CD4-positive, alpha-beta T cell (primary cell): ENCODE measurements at regions not wholly inside any gene's neighbourhood (a gene's known extent, or its start where the extent isn't known, plus 50 kb on each side); places are given as distances from the start of the nearest gene placed in this dataset.

Source experiments
- ATAC-seq: fragments of 200-7000 bp; cut with Tn5 transposase; one replicate; pipeline ENCODE4 v1.10.0; 2022; ENCODE audit warnings: mild to moderate bottlenecking; ENCODE audit not compliant: poor library complexity
- CTCF ChIA-PET: fragments of 350-600 bp; sonication (Branson Sonifier 250); formaldehyde crosslinking; loops from one replicate; lab custom pipeline; 2021; ENCODE audit warnings: antibody characterized with exemption, inconsistent platforms; lab: Charles Lee
- POLR2A ChIA-PET: fragments of 350-600 bp; sonication (Branson Sonifier 250); formaldehyde crosslinking; loops from one replicate; lab custom pipeline; 2021; ENCODE audit warnings: antibody characterized with exemption, inconsistent platforms; lab: Charles Lee
- DNase-seq, 14 experiments: peaks; one replicate each; pipeline ENCODE4 v3.0.0-alpha.2; 2013 to 2020; ENCODE audit warnings: mixed read lengths in 2 of 14
- H3K27ac ChIP-seq, 2 donors: one replicate each; pipeline versions ENCODE4 v1.5.1 to v1.7.0; 2013; ENCODE audit warnings: low read length in 2 of 2, low read depth in 1 of 2, mild to moderate bottlenecking in 1 of 2
- H3K27me3 ChIP-seq, 2 experiments: 1 replicate in 1 of 2; 2 replicates in 1 of 2; pipeline versions ENCODE4 v1.6.1 to v1.7.0; 2013; ENCODE audit warnings: low read length in 2 of 2, control low read depth in 1 of 2, mild to moderate bottlenecking in 1 of 2, moderate library complexity in 1 of 2; ENCODE audit not compliant: insufficient read depth in 2 of 2, control insufficient read depth in 1 of 2
- H3K36me3 ChIP-seq: one replicate; pipeline ENCODE4 v1.6.1; 2013; ENCODE audit warnings: low read length, control low read depth; ENCODE audit not compliant: insufficient read depth
- H3K4me1 ChIP-seq: one replicate; pipeline ENCODE4 v1.6.1; 2013; ENCODE audit warnings: low read length, control low read depth; ENCODE audit not compliant: insufficient read depth
- H3K4me3 ChIP-seq: one replicate; pipeline ENCODE4 v1.5.1; 2013; ENCODE audit warnings: mild to moderate bottlenecking, low read length, moderate library complexity
- H3K9me3 ChIP-seq, 2 experiments: 1 replicate in 1 of 2; 2 replicates in 1 of 2; pipeline versions ENCODE4 v1.6.1 to v1.7.0; 2013; ENCODE audit warnings: low read length in 2 of 2, mild to moderate bottlenecking in 2 of 2, control low read depth in 1 of 2, moderate library complexity in 1 of 2; ENCODE audit not compliant: control insufficient read depth in 1 of 2, insufficient read depth in 1 of 2
- H3K27ac Mint-ChIP-seq: one replicate; pipeline ENCODE4 v1.8.0; 2020; ENCODE audit warnings: mixed read lengths
- H3K27me3 Mint-ChIP-seq: one replicate; pipeline ENCODE4 v1.8.0; 2021; ENCODE audit warnings: mixed read lengths
- H3K36me3 Mint-ChIP-seq: one replicate; pipeline ENCODE4 v1.8.0; 2021; ENCODE audit warnings: low read depth, mixed read lengths
- H3K4me1 Mint-ChIP-seq: one replicate; pipeline ENCODE4 v1.8.0; 2021; ENCODE audit warnings: low read depth, mixed read lengths
- H3K4me3 Mint-ChIP-seq: one replicate; pipeline ENCODE4 v1.8.0; 2020; ENCODE audit warnings: mild to moderate bottlenecking, mixed read lengths
- H3K9me3 Mint-ChIP-seq: one replicate; pipeline ENCODE4 v1.8.0; 2020; ENCODE audit warnings: mixed read lengths
- CTCF ChIP-seq: fragments of 200-600 bp; IDR thresholded peaks from one replicate; pipeline ENCODE4 v1.8.0; 2022; ENCODE audit warnings: antibody characterized with exemption, mild to moderate bottlenecking
- intact Hi-C, 2 experiments: fragments of 100-400 bp; cut with DNase I in 1 of 2; cut with micrococcal nuclease in 1 of 2; formaldehyde crosslinking; loops; one replicate each; pipeline versions ENCODE4 v1.15.1 to v1.9.0; 2023 to 2025; cut with DNase I, micrococcal nuclease

- Mint-ChIP-seq H3K27me3 (no peaks in the 10 kb centered on the region), H3K4me3 (no peak overlapping the region), H3K9me3 (peaks cover 3% of the 10 kb centered on the region), H3K36me3 (no peaks in the 10 kb centered on the region), H3K4me1 (no peaks in the 10 kb centered on the region), H3K27ac (no peak overlapping the region)
- Histone ChIP-seq H3K4me1 (no peaks in the 10 kb centered on the region), H3K36me3 (no peaks in the 10 kb centered on the region), H3K9me3 (peaks cover 0 to 4% of the 10 kb centered on the region in 2 experiments), H3K4me3 (no peak overlapping the region), H3K27me3 (no peaks in the 10 kb centered on the region), H3K27ac (no peak overlapping the region)
- CTCF ChIA-PET, result no interaction called here
- intact Hi-C loops, result no loop called here
- POLR2A ChIA-PET, result no interaction called here
- no peak for DNase-seq
- ATAC-seq, result no peak
- TF ChIP-seq CTCF, result no peak
Observed at GRCh38 chr18:37964885-37965571, 399.4 kb upstream of the CELF4 start.

- Mint-ChIP-seq H3K9me3 (peaks cover 3% of the 10 kb centered on the region), H3K27ac (no peak overlapping the region), H3K4me3 (no peak overlapping the region), H3K36me3 (no peaks in the 10 kb centered on the region), H3K27me3 (no peaks in the 10 kb centered on the region), H3K4me1 (no peaks in the 10 kb centered on the region)
- DNase-seq (no peak), ATAC-seq (no peak)
- ChIA-PET CTCF (no interaction called here), POLR2A (no interaction called here)
- Histone ChIP-seq H3K4me3 (no peak overlapping the region), H3K4me1 (no peaks in the 10 kb centered on the region), H3K36me3 (no peaks in the 10 kb centered on the region), H3K27ac (no peak overlapping the region), H3K27me3 (no peaks in the 10 kb centered on the region), H3K9me3 (peaks cover 0 to 4% of the 10 kb centered on the region in 2 experiments)
- no peak for TF ChIP-seq CTCF
- intact Hi-C loops, result no loop called here
Observed at GRCh38 chr18:37963837-37964236, 398.2 kb upstream of the CELF4 start.

DNA sequence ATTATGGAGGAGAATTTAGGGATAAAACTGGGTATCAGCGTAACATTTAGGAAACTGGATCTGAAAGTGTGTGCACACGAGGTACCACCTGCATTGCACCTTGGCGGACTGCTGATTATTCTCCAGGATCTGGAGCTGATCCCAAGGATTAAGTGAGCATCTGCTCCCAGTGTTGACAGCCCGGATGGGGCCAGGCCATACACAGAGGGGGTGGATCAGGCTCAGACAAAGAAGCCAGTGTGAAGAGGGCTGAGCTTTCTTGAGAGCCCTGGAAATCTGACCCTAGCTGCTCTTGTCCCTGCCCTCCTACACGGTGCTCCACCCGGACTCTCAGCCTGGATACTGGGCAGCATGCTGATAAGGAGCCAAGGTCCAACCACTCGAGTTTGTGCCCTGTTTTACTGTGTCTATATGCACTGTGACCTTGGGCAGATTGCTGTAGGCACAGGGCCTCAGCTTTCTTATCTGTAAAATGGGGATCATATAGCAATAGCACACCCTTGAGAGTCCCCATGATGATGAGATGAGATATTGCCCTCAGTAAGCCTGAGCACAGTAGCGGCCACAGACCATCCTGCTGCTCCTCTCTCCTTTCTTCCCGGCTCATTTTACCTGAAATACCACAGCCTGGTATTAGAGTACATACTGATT, 396.8 kb upstream of the CELF4 start:
- H3K27me3 Mint-ChIP-seq, result no peaks in the 10 kb centered on the region
- H3K4me3 ChIP-seq, result no peak overlapping the region
- ATAC-seq (no peak), DNase-seq (no peak)
- no peak for TF ChIP-seq CTCF
- no peaks in the 10 kb centered on the region for H3K36me3 ChIP-seq
- no peaks in the 10 kb centered on the region for H3K4me1 ChIP-seq
- ChIA-PET POLR2A (no interaction called here), CTCF (no interaction called here)
- no peaks in the 10 kb centered on the region for H3K36me3 Mint-ChIP-seq
- H3K4me1 Mint-ChIP-seq, result no peaks in the 10 kb centered on the region
- H3K27me3 ChIP-seq, result no peaks in the 10 kb centered on the region
- peaks cover 0 to 4% of the 10 kb centered on the region in 2 experiments for H3K9me3 ChIP-seq
- H3K27ac ChIP-seq, result no peak overlapping the region
- intact Hi-C loops, result no loop called here
- no peak overlapping the region for H3K27ac Mint-ChIP-seq
- H3K4me3 Mint-ChIP-seq, result no peak overlapping the region
- peaks cover 3% of the 10 kb centered on the region for H3K9me3 Mint-ChIP-seq
